LHCN-M2 (cell line): ENCODE measurements at regions not wholly inside any gene's neighbourhood (a gene's known extent, or its start where the extent isn't known, plus 50 kb on each side); places are given as distances from the start of the nearest gene placed in this dataset.
"Not testable (repeated sequence)": the region's sequence is repeated elsewhere in the genome, so short reads cannot be mapped to it uniquely, and the experiment has no call there.

Source experiments
- DNase-seq: peaks from one replicate; pipeline ENCODE4 v3.0.0-alpha.2; 2012; ENCODE audit warnings: low read depth

- no peak for DNase-seq
Observed at GRCh38 chr12:107144441-107144840, 51.1 kb upstream of the CRY1 start.

DNA sequence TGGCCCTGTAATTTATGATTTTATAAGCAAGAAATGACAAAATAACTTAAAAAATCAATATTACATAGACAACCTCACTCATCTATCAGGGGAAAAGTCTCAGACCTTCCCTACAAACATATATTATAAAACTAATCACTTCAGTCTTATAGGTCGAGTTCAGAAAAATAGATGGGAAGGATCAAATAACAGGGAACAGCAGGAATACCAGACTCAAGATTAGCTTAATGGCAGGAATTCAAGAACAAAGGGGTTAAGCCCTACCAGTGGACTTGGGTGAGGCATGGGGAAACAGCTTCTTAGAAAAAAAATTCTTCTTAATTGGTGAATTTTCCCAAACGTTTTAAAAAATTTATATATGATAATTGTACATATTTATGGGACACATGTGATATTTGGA is 51.6 kb upstream of the CRY1 start:
- DNase-seq: no peak

DNA sequence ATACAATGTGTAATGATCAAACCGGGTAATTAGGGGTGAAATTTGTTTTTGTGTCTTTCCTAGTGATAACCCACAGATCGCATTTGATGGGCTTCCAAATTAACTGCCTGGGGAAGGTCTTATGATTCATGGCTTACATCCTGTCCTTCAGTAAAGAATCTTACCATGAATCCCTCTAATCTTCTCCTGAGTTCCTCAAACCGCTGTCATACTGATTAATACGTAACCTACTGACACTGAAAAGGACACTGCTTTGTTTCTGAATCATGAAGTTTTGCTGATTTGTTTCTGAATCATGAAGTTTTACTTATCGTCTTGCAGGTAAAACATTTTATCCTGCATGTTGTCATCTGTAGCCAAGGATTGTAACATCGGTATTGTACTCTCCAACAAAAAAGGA is 52.0 kb upstream of the CRY1 start:
- DNase-seq: no peak

- DNase-seq: no peak
Observed at GRCh38 chr12:107148107-107148506, 54.8 kb upstream of the CRY1 start.

GRCh38 chr12:107152315-107152714 is 59.0 kb upstream of the CRY1 start:
- DNase-seq: no peak

- no peak for DNase-seq
Observed at GRCh38 chr12:107159384-107159900, 66.1 kb upstream of the CRY1 start.

GRCh38 chr12:107163413-107163812 is 70.1 kb upstream of the CRY1 start:
- DNase-seq: no peak

GRCh38 chr12:107164392-107164791 is 71.0 kb upstream of the CRY1 start:
- DNase-seq: no peak

- no peak for DNase-seq
Observed at GRCh38 chr12:107165581-107165980, 72.2 kb upstream of the CRY1 start.

- DNase-seq: no peak
Observed at GRCh38 chr12:107167756-107168155, 74.4 kb upstream of the CRY1 start.

GRCh38 chr12:107169200-107169599 is 75.9 kb upstream of the CRY1 start:
- no peak for DNase-seq

DNA sequence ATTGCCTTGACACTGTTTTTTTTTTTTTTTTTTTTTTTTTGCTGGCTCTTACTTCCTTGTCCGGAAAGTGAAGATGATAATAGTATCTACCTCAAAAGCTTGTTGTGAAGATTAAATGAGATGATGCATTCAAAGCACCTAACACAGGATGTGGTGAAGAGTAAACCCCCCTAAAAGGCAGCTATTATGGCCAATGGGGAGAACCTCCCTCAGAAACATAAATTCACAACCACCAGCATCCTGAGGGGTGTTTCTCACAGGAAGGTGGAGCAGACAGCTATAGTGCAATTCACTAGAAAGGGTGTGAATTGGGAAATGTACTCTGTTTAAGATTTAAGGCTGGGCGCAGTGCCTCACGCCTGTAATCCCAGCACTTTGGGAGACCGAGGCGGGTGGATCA is 85.4 kb upstream of the CRY1 start:
- DNase-seq: no peak

DNA sequence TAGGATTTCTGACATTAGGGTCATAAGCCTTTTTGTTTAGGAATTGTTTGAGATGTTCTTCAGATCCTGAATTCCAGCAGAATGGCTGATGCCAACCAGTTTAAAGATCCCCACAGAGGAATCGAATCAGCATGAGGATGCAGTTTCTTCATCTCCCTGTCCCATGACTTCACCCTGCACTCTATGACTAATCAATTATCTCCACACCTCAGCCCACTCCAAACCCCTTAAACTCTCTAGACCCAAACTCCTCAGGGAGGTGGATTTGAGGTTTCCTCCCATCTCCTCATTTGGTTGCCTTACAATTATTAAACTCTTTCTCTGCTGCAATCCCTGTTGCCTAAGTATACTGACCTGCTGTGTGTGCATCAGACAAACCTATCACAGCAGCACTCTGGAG is 86.5 kb upstream of the CRY1 start:
- no peak for DNase-seq

GRCh38 chr12:107180272-107180671 is 86.9 kb upstream of the CRY1 start:
- no peak for DNase-seq

- DNase-seq: no peak
Observed at GRCh38 chr12:107184359-107184930, 91.1 kb upstream of the CRY1 start.

- no peak for DNase-seq
Observed at GRCh38 chr12:107196681-107197080, 103.3 kb upstream of the CRY1 start.

- DNase-seq: no peak
Observed at GRCh38 chr12:107200394-107200793, 107.0 kb upstream of the CRY1 start.

GRCh38 chr12:107207931-107208525 is 114.7 kb upstream of the CRY1 start:
- no peak for DNase-seq

- DNase-seq: not testable (repeated sequence)
Observed at GRCh38 chr12:107209700-107210099, 116.4 kb upstream of the CRY1 start.

DNA sequence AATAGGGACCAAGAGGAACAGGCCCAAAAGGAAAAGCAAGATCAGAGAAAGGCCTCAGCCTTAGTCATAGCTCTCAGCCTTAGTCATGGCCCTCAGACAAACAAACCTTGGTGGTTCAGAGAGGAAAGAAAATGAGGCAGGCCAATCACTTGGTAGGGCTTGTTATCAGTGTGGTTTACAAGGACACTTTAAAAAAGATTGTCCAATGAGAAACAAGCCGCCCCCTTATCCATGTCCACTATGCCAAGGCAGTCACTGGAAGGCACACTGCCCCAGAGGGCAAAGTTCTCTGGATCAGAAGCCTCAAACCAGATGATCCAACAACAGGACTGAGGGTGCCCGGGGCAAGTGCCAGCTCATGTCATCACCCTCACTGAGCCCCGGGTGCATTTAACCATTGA is 121.0 kb upstream of the CRY1 start:
- not testable (repeated sequence) for DNase-seq

DNA sequence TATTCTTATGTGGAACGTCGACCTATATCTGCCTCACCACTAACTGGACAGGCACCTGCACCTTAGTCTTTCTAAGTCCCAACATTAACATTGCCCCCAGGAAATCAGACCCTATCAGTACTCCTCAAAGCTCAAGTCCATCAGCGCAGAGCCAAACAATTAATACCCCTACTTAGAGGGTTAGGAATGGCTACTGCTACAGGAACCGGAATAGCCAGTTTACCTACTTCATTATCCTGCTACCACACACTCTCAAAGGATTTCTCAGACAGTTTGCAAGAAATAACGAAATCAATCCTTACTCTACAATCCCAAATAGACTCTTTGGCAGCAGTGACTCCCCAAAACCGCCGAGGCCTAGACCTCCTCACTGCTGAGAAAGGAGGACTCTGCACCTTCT is 123.1 kb upstream of the CRY1 start:
- DNase-seq: not testable (repeated sequence)

- DNase-seq: no peak
Observed at GRCh38 chr12:107219301-107219700, 126.0 kb upstream of the CRY1 start.

DNA sequence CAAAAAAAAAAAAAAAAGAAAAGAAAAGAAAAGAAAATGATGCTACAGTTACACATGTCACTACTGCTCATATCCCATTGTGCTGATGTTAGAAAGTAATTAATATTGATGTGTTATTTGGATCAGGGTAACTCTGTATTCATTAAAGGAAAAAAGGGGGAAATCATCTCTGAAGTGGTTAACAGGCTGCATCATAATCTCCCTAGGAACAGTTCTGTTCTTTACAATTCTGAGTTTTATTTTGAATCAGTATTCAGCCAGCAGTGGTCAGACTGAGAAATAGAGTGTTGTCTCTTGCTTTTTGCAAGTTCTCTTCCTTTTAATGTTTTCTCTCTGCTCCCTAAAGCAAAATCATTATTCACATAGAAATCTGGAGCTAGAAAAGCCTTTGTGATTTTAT is 128.6 kb upstream of the CRY1 start:
- DNase-seq: no peak

- DNase-seq: peak; percentile 4
Observed at GRCh38 chr12:107223821-107224220, 130.5 kb upstream of the CRY1 start.
